ENCODE measurements at regions not wholly inside any gene's neighbourhood (a gene's known extent, or its start where the extent isn't known, plus 50 kb on each side); places are given as distances from the start of the nearest gene placed in this dataset.

DNA sequence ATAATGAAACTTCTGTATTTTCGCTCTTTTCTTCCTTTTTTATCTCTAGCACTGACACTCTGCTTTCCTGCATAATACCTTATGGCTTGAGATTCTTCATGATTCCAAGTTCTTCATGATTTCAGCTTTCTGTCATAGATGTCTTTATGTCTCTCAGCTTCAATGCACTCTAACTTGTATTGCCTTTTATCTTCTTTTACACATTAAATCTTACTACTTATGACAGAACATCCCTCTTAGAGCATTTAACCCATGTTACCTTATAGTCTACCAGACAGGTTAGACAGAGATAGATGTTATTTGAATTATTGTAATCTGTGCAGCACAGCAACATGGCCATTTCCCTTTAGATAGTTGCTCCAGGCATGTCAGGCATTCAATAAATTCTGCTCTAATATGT lies 1475.7 kb upstream of the TMEFF2 start:
- TF ChIP-seq EZH2 (optimal IDR thresholded peaks at IDR 0.05; ENCODE audit: low read depth, low read length) (no peak), EZH2phosphoT487 (IDR thresholded peaks at IDR 0.05; ENCODE audit: low read length) (no peak)
- TF ChIP-seq, protein P1, sequence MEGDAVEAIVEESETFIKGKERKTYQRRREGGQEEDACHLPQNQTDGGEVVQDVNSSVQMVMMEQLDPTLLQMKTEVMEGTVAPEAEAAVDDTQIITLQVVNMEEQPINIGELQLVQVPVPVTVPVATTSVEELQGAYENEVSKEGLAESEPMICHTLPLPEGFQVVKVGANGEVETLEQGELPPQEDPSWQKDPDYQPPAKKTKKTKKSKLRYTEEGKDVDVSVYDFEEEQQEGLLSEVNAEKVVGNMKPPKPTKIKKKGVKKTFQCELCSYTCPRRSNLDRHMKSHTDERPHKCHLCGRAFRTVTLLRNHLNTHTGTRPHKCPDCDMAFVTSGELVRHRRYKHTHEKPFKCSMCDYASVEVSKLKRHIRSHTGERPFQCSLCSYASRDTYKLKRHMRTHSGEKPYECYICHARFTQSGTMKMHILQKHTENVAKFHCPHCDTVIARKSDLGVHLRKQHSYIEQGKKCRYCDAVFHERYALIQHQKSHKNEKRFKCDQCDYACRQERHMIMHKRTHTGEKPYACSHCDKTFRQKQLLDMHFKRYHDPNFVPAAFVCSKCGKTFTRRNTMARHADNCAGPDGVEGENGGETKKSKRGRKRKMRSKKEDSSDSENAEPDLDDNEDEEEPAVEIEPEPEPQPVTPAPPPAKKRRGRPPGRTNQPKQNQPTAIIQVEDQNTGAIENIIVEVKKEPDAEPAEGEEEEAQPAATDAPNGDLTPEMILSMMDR (IDR thresholded peaks at IDR 0.05; ENCODE audit: low read length): no peak
